Sigmoid colon (tissue), 4 donors: ENCODE measurements at regions not wholly inside any gene's neighbourhood (a gene's known extent, or its start where the extent isn't known, plus 50 kb on each side); places are given as distances from the start of the nearest gene placed in this dataset.

ENCODE experiments used
- EP300 ChIP-seq, 4 donors: sonication (generic); formaldehyde crosslinking; IDR thresholded peaks; one replicate each; pipeline ENCODE4 v1.6.1; 2017; ENCODE audit warnings: antibody characterized with exemption in 4 of 4
- POLR2A ChIP-seq, 2 donors: fragments of 450-650 bp; IDR thresholded peaks; one replicate each; pipeline ENCODE4 v1.6.1; 2016; ENCODE audit warnings: antibody characterized with exemption in 2 of 2, mild to moderate bottlenecking in 2 of 2, moderate library complexity in 2 of 2

GRCh38 chr14:89575386-89576061 is 158.5 kb upstream of the FOXN3 start:
- TF ChIP-seq POLR2A (IDR thresholded peaks at IDR 0.05) = no peak
- no peak for TF ChIP-seq EP300 (IDR thresholded peaks at IDR 0.05)
